Activated CD4-positive, alpha-beta T cell treated with anti-CD3 and anti-CD28 coated beads, Interleukin-2, amount 50 U/mL, for 4 hours (primary cell): ENCODE measurements at regions not wholly inside any gene's neighbourhood (a gene's known extent, or its start where the extent isn't known, plus 50 kb on each side); places are given as distances from the start of the nearest gene placed in this dataset.

Source experiments
- DNase-seq, 2 experiments: peaks; one replicate each; pipeline ENCODE4 v3.0.0-alpha.2; 2020

DNA sequence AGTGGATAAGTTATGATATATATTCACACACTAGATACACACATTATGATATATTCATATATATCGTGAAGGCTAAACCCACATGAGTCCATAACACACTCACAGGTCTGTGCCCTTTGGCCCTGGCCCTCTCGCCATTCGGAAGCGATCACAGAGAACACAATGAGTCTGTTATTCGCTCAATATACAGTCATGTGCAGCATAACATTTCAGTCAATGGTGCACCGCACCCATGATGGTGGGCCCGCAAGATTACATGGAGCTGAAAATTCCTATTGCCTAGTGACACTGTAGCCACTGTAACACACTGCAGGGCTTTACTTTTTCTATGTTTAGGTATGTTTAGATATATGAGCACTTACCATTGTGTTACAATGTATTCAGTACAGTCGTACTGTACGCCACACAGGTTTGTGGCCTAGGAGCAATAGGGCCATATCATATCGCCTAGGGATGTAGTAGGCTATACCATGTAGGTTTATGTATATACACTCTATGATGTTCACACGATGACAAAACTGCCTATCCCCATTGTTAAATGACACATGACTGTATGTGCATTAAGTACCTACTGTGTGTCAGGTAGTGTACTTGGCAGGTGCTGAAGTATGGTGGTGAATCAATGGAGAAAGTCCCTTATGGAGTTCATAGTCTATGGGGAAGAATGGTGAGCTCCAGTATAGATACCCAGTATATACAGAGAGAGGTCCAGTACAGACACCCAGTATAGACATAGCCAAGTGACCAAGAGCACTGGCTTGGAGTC is 198.8 kb upstream of the KLF14 start:
- no peak for DNase-seq

DNA sequence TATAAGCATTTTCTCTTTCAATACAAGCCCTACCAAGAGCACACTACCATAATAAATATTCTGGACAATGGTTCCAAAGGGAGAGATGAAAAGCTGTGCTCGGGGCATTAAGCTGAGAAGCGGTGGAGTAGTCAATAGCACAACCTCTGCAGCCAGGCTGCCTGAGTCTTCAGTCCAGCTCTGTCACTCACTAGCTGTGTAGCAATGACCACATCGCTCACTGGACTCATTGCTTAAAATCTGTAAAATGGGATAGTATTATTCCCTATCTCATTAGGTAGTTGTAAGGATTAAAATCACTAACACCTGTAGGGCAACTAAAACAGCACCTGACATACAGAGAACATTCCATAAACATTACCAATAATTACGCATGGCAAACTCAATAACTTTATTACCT is 199.9 kb upstream of the KLF14 start:
- no peak for DNase-seq

DNA sequence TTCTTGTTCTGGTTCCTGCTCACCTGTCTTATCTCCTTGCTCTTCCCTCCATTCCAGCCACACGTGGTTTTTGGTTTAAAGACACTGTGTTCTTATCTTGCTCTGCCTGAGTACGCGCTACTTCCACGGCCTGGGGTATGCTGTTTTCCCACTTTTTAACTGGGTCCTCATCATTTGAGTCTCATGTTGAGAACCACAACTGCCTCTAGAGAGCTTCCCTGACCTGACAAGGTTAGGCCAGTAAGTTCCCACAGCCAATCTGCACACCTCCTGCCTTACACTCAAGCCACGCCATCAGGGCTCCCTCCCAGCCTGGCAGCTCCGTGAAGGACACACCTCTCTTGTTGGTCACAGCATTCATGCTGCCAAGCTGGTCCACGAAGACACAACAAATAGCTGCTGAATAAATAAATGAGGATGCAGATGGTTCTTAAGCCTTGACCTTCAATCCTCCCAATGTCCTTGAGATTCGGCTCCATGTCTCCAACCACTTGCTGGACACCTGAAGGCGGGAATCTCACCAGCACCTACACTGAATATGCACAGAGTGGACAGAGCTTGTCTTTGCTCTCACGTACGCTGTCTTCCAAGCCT is 201.7 kb upstream of the KLF14 start:
- DNase-seq, result no peak

DNA sequence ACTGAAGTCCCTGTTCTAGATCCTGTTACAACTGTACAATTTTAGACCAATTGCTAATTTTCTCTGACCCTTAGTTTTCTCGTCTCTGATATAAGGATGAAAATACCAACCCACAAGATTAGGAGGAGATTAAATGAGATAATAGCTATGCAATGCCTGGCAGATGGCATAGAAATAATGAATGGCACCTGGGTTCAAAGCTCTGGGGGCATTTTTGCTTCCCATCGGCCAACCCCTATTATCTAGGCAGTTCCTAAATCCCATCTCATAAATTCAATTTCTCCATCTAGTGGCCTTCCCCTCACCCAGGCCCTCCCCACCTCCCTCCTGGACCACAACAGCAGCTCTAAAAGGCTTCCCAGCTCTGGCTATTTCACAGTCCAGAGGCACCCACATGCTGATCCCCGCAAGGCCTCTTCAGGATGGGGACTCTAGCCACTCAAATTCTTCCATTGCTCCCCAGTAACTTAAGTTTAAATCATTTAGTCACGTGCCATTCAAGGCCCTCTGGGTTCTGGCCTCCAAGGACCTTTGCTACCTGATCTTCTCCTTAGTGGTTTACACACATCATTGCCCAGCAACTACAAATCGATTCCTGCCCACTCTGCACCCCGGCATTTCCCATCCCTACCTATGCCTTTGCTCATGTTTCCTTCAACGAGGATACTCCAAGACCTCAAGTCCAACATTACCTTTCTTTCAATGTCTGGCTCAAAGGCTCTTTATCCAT is 202.4 kb upstream of the KLF14 start:
- DNase-seq, result no peak

DNA sequence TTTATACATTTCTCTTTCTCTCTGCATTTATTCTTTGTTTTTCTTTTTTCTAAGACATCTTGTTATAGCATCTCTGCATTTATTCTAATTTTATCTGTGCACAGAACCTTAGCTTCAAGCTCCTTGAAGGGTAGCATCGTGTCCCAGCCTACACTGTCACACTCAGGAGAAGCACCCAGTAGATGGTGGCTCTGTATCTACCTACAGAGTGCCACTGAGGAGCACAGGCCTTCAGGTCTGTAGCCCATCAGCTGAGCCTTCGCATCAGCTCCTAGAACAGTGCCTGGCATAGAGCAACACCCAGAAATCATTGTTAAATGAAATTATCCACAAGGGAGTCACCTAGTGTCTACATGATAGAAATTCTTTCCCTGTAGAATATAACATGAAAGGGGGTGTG is 203.0 kb upstream of the KLF14 start:
- no peak for DNase-seq

DNA sequence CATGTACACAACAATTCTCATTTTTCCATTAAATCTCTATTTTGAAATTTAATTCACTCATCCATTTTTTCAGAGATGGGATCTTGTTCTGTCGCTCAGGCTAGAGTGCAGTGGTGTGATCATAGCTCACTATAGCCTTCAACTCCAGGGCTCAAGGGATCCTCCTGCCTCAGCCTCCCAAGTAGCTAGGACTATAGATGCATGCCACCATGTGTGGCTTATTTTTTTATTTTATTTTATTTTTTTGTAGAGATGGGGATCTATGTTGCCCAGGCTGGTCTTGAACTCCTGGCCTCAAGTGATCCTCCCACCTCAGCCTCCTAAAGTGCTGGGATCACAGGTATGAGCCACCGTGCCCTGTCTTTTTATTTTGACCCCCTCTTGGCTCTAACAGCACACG is 203.8 kb upstream of the KLF14 start:
- DNase-seq, result no peak

DNA sequence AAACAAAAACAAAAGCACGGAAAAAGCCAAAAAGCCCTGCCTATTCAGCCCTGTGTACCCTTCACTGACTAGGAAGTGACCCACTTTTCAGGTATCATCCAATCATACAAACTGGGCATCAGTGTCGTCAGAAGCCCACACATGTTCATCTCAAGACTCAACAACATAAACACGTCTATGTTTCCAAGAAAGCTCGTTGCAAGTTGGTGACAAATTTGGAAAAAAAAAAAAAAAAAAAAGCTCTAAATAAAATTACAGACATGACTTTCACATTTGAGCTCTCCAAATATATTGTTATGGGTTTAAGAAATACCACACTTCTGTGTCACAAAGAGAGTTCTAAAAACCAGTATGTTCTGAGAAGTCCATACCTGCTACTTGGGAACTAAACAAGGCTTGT is 204.7 kb upstream of the KLF14 start:
- no peak for DNase-seq

DNA sequence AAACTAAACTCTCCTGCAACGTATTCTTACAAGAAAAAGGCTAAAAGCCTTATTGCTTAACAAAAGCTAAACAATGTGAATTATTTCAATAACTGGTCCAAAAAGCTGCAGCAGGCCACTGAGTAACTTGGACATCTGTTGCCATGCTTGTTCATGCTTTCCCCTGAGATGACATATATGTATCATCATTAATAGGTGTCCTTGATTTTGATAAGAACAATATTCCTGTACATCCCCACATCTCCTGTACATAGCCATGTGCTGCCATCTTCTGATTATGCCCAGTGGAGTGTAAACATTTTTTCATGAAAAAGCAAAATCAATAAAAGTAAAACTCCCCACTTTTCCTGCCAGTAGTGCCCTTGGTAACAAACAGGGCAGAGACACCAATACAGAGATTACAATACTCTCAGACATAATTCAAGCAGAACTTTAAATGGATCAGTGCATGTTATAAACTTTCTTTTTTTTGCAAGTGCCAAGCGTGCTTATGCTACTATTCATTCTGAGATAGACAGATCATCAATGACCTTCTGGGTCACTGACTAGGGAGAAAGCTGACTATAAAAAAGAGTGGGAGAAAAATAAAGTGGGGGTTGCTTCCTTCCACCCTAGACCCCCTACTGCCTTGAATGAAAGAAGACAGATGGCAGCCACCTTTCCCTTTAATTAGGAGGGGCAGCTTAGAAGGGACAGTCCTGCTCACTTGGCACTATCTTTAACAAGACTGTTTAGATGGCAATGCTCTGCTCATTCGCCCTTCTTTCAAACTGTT is 205.5 kb upstream of the KLF14 start:
- no peak for DNase-seq

DNA sequence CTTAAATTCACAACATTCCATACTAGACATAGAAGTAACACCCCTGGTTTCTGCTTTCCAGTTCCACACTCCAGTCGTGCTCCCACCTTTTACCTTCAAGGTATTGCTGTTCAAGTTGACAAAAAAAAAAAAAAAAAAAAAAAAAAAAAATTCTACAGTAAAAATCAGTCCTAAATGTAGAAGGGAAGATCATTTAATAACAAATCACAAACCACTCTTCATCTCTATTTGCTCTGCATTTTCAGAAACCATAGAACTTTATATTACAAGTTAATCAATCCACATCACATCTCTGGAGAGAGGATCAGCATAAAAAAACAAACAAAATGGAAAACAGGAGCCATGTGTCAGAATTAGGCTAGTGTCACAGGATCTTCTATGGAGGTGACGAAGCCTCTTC is 206.3 kb upstream of the KLF14 start:
- DNase-seq, result no peak

DNA sequence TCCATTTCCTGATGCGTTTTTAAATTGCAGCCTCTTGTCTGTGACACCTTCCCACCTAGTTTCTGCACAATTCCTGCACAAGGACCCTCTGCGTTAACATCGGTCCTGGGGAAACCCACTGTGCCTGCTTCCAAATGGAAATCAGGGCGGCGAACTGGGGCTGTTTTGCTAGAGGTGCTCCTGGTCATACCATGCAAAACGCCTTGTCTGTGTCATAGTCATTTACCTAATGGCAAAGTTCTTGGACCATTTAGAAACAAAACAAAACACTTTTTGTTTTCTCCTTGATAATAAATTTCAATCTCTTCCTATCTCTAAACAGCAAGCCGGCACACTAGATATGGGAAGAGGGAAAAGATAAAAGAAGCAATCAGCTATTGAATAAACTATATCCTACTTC is 206.9 kb upstream of the KLF14 start:
- DNase-seq, result no peak

DNA sequence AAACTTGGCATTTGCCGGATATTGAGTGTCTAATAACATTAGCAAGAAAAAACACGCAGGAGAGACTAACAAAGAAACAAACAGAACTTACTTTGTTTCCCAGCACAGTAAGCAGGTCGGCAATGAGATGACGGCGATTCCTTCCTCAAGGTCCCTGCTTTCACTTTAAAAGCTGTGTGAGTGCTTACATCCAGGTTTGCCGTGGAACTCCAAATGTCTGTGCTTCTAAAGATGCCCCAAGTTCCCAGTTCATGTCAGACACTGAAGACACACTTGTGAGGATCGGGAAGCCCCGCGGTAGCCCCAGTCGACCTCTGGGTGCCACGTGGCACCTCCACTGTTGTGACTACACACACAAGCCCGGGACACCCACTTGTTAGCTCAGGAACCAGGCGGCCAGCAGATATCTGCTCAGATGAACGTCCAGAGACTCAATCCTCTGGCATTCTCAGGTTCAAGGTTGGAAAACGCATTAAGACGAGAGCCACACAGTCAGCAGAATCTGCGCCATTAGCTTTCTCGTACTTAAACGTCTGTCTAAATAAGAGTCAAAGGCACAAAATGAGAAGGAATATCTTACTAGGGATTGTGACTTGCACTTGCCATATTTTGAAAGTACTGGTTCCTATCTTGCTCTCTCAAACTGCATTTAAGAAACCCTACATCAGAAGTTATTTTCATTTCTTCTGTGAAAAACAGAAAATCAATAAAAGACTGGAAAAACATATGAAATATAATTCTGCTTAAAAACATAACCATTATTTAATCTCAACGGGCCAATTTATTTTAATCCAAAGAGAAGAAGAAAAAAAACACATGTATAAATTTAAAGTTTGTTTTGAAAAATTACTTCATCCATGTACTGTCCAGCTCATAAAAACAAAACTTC is 207.6 kb upstream of the KLF14 start:
- DNase-seq, result no peak

DNA sequence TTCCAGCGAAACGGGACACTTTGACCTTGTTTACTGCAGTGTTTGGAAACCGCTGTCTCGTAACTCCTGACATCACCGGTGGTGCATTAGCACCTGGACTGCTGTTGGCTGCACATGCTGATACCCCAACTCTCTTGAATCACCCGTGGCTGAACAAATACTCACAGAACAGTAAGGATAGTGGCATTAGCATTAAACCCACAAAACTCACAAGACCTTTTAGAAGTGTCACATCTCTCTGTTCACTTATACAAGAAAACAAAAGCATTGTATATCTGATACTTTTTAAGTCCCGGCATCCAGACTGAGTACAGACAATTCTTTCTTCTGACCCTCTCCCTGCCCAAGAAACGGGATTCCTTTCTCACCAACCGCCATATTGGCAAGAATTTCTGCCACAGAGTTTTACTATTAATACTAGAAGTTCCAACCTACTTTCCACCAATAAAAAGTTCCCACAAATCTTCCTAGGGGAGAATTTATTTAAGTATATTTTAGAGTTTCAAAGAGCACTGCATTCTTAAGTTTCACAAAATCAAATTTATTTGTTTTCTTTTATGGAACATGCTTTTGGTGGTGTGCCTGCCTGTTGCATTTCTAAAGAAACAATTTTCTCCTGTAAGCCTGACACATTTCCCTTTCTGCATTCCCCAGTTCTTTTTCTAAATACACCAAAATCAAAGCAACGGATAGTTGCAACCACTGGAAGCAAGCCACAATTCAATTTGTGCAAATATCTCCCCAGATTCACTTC is 208.4 kb upstream of the KLF14 start:
- DNase-seq, result no peak

DNA sequence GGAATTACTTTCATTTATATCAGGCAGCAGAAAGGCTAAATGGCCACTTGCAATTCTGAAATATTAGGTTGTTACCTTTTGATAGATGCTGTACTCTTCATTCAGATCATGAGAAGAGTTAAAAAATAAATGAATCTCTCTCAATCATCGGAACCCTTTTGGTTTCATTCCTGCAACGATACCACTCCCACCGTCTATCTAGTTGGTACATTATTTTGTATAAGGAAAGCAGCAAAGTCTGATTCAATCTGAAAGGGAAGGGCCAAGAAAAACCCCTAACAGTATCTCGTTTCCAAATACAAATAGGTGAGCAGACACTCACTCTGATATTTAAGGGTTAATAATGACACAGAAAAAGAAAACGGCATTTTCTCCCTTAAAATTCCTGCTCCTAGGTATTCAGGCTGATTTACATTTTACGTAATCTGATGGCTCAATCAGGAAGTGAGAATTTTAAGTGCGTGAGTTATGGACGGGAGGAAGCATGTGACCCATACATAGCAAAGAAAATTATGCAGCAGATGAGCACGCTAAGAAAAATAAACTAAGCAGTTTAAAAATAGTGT is 209.4 kb upstream of the KLF14 start:
- DNase-seq, result no peak

DNA sequence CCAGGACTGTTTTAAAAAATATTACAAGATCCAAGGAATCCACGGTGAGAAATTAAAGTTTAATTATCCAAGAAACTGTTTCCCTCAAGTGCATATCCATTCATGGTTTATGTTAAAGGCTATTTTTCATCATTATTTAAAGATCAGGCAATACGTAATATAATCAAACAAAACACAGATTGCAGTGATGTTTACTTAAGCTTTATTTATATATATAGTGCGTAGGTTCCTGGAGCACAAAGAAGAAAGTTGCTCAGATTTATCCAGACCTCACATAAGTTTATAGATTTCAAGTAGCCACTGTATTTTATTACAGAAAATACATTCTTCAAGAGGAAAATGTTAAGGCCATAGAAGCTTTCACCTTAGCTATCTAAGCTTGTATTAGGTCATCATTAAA is 210.0 kb upstream of the KLF14 start:
- DNase-seq, result no peak

DNA sequence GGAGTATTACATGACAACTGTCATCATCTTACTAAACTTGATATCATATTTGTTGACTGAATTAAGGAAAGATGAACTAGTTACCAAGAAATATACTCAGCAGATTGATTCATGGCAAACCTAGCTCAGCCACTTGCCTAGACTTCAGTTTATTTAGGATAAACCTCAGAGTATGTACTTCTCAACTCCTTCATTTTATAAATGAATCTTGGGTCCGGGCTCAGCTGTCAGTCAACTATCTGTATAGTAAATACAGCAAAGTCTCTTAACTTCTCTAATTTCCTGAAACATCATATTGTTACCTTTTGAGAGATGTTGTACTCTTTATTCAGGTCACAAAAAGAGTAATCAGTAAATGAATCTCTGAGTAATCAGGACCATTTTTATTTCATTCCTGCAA is 211.0 kb upstream of the KLF14 start:
- no peak for DNase-seq

DNA sequence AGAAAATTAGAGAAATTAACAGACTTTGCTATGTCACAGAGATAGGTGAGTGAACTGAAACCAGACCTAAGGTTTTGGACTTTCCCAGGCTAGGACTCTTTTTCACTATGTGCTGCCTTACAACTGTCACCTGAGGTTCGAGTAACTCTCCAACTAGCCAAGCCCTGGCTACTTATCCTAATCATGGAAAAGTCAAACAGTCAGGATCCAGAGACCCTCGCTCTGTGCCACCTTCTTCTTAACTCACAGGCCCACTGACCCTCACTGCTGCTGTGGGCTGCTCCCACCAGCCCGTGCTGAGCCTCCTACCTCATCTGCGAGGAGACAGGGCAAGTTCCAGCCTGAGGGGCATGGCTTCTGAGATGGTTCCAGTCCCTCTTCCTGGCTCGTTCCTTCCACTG is 211.4 kb upstream of the KLF14 start:
- DNase-seq, result no peak

DNA sequence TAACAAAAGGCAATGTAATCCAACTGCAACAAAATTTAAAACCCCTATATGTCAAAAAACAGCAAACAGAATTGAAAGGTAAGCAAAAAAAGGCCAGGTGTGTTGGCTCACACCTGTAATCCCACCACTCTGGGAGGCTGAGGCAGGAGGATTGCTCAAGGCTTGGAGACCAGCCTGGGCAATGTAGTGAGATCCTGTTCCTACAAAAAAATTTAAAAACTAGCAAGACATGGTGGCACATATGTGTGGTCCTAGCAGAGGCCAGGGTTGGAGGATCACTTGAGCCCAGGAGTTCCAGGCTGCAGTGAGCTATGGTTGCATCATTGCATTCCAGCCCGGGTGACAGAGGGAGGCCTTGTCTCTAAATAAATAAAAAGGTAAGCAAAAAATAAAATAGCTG is 212.1 kb upstream of the KLF14 start:
- no peak for DNase-seq

DNA sequence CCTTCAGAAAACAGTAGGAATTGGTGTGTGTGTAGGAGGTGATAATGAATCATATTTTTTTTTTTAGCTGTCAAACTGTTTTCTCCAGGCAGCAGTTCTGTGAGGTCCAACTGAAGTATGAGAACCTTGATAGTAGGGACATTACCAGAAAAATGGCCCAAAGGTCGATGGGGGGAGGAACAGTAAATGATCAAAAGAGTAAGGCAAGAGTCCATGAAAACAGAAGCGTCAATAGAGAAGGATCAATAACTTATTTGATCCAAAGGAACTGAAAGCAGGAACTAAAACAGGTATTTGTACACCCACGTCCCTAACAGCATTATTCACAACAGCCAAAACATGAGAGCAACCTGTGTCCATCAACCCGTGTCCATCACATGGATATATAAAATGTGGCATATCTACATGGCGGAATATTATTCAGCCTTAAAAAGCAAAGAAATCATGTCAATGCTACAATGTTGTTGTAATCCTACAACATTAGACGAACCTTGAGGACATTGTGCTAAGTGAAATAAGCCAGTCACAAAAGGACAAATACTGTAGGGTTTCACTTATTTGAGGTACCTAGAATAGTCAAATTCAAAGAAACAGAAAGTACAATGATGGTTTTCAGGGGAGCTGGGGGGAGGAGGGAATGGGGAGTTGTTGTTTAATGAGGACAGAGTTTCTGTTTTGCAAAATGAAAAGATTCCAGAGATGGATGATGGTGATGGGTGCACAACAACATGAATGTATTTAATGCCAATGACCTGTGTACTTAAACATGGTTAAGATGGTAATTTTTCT is 214.0 kb upstream of the KLF14 start:
- no peak for DNase-seq

DNA sequence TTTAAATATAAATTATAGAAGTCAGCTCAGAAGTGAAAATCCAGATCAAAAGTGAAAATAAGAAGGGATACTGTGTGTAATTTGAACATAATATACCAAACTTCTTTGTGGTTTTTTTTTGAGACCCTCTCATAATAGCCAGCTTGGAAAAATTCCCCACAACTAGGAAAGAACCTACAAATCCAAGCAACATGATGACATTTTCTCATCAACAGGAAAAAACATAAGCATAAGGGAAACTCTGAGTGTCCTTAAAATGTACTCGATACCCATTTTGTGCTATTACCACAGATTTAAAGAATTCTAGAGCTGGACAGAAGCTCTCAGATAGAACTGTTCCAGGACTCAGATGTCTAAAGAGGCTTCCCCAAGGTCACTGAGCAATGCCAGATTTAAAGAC is 214.8 kb upstream of the KLF14 start:
- DNase-seq, result no peak

DNA sequence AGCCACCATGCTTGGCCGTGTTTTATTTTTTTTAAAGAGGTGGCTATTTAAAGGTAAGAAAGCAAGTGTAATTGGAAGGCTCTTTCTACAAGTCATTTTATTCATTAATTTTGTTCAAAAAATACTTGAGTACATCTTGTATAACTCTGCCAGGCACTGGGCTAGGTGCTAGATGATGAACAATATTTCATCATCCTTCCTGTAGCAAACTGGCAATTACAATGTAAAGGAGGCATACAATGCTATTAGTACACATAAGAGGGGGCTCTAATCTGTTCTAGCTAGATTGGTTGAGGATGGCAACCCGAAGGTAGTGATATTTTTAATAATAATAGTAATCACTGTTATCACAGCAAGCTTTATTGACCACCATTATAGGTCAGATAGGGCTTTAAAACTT is 215.5 kb upstream of the KLF14 start:
- DNase-seq, result no peak

DNA sequence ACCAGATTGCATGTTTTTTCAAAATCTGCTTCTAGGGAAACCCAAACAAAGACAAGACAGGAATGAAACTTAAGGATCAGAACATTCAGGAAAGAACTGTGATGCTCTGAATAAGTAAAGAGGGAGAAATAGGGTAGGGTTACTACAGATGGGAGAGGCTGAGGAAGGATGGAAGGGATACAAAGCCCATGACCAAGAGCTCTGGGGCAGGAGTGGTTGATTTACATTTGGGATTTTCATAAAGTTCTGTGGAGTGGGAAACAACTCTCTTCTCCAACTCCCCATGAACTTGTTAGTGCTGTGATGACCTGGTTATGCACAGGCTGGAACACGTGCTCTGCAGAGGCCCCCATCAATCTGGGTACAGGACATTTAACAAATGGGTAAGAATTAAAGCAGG is 216.0 kb upstream of the KLF14 start:
- DNase-seq, result no peak
